HG02970 (cell line): ENCODE measurements at regions not wholly inside any gene's neighbourhood (a gene's known extent, or its start where the extent isn't known, plus 50 kb on each side); places are given as distances from the start of the nearest gene placed in this dataset.

ENCODE experiments used
- ATAC-seq: cut with Tn5 transposase; IDR thresholded peaks from one replicate; pipeline ENCODE4 v1.9.1; 2021; ENCODE audit warnings: mild to moderate bottlenecking, moderate library complexity, moderate number of reproducible peaks; ENCODE audit not compliant: unreplicated experiment, low FRiP score

GRCh38 chr10:78864761-78865537, 203.8 kb upstream of the ZMIZ1 start:
- no peak for ATAC-seq

- ATAC-seq: no peak
Measured at GRCh38 chr10:78865538-78865875, 203.3 kb upstream of the ZMIZ1 start.

DNA sequence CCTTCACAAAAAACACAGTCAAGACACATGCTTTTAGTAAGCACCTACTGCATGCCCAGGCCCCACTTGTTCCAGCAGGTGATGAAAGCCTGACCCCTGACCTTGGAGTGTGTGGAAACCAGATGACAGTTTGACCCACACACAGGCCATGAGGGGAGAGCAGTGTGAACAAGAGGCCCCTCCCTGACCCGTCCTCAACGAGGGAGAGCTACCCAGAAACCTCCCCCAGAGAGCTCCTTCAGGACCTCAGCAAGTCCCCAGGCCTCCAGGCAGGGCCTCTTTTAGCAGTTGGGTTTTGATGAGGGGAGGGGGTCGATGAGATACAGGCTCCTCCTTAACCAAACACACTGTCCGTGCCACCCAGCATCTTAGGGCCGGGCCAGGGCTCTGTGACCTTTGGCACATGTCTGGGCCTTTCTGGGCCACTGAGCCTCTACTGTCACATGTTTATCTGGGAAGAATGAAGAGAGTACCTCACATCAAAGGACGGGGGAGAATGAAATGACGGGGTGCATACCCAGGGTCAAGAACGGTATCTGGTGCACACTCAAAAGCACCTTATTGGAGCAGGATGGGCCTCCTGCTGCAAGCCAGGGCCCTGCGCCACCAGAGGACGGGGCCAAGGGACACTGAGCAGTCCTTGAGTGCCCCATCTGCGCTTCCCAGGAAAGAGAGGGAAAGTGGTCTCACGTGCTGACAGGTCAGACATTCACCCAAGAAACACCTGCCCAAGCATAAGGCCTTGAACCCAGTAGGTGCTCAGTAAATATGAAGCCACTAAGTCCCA, 202.6 kb upstream of the ZMIZ1 start:
- ATAC-seq: no peak

- ATAC-seq: no peak
Measured at GRCh38 chr10:78866731-78867554, 201.8 kb upstream of the ZMIZ1 start.

- ATAC-seq: no peak
Measured at GRCh38 chr10:78867555-78867939, 201.2 kb upstream of the ZMIZ1 start.

- ATAC-seq: no peak
Measured at GRCh38 chr10:78868048-78868447, 200.7 kb upstream of the ZMIZ1 start.

DNA sequence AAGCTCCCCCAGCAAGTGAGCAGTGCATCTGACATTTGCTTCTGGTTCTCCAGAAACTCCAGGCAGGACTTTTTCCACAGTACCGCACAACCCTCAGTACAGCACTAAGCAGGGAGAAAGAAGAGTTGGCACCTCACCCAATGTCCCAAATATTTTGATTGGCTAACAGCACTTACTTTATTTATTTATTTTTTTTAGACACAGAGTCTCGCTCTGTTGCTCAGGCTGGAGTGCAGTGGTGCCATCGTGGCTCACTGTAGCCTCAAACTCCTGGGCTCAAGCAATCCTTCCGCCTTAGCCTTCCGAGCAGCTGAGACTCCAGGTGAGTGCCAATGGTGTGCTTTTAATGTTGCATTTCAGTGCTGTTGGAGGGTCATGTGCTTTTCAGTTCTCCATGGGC, 200.3 kb upstream of the ZMIZ1 start:
- no peak for ATAC-seq

- ATAC-seq: no peak
Measured at GRCh38 chr10:78868861-78869260, 199.9 kb upstream of the ZMIZ1 start.

- ATAC-seq: no peak
Measured at GRCh38 chr10:78869508-78870454, 199.0 kb upstream of the ZMIZ1 start.

DNA sequence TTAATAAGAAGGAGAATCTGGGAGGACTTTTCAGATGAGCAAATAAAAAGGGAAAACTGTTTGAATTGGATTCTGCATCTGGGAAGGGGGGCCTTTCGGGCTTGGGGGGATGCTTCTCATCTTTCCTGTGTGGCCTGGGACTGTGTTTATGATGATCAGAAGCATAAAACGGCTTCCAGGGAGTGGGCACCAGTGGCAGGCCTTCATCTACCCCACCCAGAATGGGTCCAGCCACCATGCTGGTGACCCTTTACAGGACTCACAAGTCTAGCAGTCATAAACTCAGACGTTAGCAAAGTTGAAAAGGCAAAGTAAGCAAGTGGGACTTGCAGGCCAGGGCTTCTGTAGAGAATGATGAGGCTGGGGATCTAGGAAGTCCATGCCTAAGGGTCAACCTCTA, 198.3 kb upstream of the ZMIZ1 start:
- no peak for ATAC-seq

- no peak for ATAC-seq
Measured at GRCh38 chr10:78871796-78872195, 197.0 kb upstream of the ZMIZ1 start.

DNA sequence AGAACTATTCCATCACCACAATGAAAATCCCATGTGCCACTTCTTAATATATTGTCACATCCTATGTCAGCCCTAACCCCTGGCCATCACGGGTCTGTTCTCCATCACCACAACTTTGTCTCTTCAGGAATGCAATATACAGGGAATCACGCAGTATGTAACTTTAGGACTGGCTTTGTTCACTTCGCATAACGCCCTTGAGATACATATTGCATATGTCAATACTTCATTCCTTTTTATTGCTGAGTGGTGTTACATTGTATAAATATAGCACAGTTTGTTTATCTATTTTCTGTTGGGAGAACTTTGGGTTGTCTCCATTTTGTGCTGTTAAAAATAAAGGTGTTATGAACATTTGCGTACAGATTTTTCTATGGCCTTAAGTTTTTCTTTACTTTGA, 195.4 kb upstream of the ZMIZ1 start:
- no peak for ATAC-seq

DNA sequence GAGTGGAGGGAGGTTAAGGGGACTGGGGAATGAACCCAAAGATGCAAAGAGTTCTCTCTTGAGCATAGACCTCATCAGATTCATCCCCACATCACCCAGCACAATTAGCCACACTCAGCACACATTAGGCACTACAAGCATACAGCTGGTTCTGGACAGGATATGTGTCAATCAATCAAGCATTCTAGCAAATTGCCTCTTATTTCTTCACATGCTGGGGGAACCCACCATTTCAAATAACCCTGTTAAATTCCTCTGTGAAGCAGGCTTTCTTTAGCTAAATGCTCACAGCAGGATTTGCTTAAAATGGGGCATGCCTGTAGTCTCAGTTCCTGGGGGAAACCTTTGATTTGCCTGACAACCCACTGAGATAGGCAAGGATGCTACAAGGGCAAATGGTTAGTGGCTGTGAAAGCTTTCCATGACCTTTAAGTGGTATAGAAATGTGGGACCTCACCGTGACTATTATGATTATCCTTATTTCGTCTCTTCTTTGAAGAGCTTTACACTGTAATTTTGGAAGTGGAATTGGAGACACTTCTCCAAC, 193.4 kb upstream of the ZMIZ1 start:
- no peak for ATAC-seq

DNA sequence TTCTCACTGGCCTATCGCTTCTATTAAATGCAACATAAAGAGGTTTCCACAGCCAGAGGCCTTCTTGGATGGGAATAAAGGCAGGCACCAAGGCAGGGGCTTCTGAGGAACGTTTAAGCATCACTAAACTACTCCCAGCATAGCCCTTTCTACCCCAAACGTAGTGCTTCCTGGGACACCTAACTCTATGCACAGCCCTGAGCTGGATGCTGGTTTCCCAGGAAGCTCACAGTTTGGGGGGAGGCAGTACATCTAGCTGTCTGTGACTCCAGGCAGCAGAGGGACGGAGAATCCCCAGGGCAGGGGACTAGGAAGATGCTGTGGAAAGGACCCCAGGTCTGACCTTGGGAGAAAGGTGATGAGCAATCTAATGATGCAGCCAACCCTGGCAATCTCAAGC, 192.8 kb upstream of the ZMIZ1 start:
- ATAC-seq: no peak

GRCh38 chr10:78876449-78876848, 192.3 kb upstream of the ZMIZ1 start:
- no peak for ATAC-seq

GRCh38 chr10:78879621-78880020, 189.1 kb upstream of the ZMIZ1 start:
- no peak for ATAC-seq

DNA sequence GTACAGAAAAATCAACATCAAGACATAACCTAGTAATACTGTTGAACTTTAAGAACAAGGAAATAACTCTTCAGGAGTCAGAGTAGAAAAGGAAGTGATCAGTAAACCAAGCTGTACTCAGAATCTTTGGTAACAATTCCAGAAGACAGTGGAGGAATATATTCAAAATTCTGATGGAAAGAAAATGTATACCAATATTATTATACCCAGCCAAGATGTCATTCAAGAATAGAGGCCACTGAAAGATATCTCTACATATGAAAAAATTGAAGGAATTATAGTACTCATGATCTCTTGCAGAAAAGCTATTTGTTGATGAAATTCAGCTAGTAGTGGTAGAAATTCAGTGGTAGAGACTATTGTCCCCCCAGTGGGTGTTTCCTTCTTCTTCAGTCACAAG, 182.6 kb upstream of the ZMIZ1 start:
- no peak for ATAC-seq

GRCh38 chr10:78889536-78890063, 179.2 kb upstream of the ZMIZ1 start:
- ATAC-seq: no peak

GRCh38 chr10:78890506-78890905, 178.3 kb upstream of the ZMIZ1 start:
- no peak for ATAC-seq

- ATAC-seq: no peak
Measured at GRCh38 chr10:78891741-78892140, 177.0 kb upstream of the ZMIZ1 start.
